Hepatocyte (in vitro differentiated cells): ENCODE measurements at regions not wholly inside any gene's neighbourhood (a gene's known extent, or its start where the extent isn't known, plus 50 kb on each side); places are given as distances from the start of the nearest gene placed in this dataset.

ENCODE experiments used
- DNase-seq: peaks from one replicate; pipeline ENCODE4 v3.0.0-alpha.2; 2016; ENCODE audit warnings: low spot score
- H2AFZ ChIP-seq: fragments of 200-600 bp; sonication (generic); 2 replicates; pipeline ENCODE4 v1.6.0; 2016; ENCODE audit warnings: antibody characterized with exemption, mild to moderate bottlenecking
- H3K27ac ChIP-seq: fragments of 200-600 bp; sonication (generic); 2 replicates; pipeline ENCODE4 v1.5.1; 2016; ENCODE audit warnings: mild to moderate bottlenecking
- H3K27me3 ChIP-seq: fragments of 200-600 bp; sonication (generic); 2 replicates; pipeline ENCODE4 v1.6.1; 2016
- H3K36me3 ChIP-seq: fragments of 200-600 bp; sonication (generic); replicated peaks from 2 replicates; pipeline ENCODE4 v1.5.1; 2016; ENCODE audit warnings: low read depth; ENCODE audit not compliant: insufficient read depth
- H3K4me1 ChIP-seq: fragments of 200-600 bp; sonication (generic); 2 replicates; pipeline ENCODE4 v1.5.1; 2016; ENCODE audit warnings: mild to moderate bottlenecking, moderate library complexity; ENCODE audit not compliant: insufficient read depth
- H3K4me2 ChIP-seq: fragments of 200-600 bp; sonication (generic); 2 replicates; pipeline ENCODE4 v1.6.0; 2016
- H3K4me3 ChIP-seq: fragments of 200-600 bp; sonication (generic); 2 replicates; pipeline ENCODE4 v1.5.1; 2016; ENCODE audit warnings: mild to moderate bottlenecking
- H3K79me2 ChIP-seq: fragments of 200-600 bp; sonication (generic); 2 replicates; pipeline ENCODE4 v1.6.0; 2017; ENCODE audit warnings: mild to moderate bottlenecking
- H3K9me2 ChIP-seq: fragments of 200-600 bp; sonication (generic); replicated peaks from 2 replicates; pipeline ENCODE4 v1.6.0; 2017; ENCODE audit warnings: mild to moderate bottlenecking; ENCODE audit not compliant: insufficient read depth
- H3K9me3 ChIP-seq: fragments of 200-600 bp; sonication (generic); 2 replicates; pipeline ENCODE4 v1.5.1; 2016; ENCODE audit warnings: low read depth, mild to moderate bottlenecking
- H4K20me1 ChIP-seq: fragments of 200-600 bp; sonication (generic); 2 replicates; pipeline ENCODE4 v1.6.0; 2016; ENCODE audit warnings: mild to moderate bottlenecking; ENCODE audit not compliant: insufficient read depth, poor library complexity, severe bottlenecking
- CTCF ChIP-seq: fragments of 200-600 bp; sonication (generic); IDR thresholded peaks from 2 replicates; pipeline ENCODE4 v1.5.1; 2016; ENCODE audit warnings: antibody characterized with exemption, mild to moderate bottlenecking; ENCODE audit not compliant: poor library complexity
- EZH2 ChIP-seq: fragments of 200-600 bp; sonication (generic); IDR thresholded peaks from 2 replicates; pipeline ENCODE4 v1.6.1; 2016; ENCODE audit warnings: antibody characterized with exemption, mild to moderate bottlenecking, borderline replicate concordance
- EZH2phosphoT487 ChIP-seq: fragments of 200-600 bp; sonication (generic); IDR thresholded peaks from one replicate; pipeline ENCODE4 v1.6.1; 2018; ENCODE audit warnings: antibody characterized with exemption, mild to moderate bottlenecking, low read depth, moderate library complexity; ENCODE audit not compliant: unreplicated experiment, severe bottlenecking
- WGBS: methylation state at CpG from one replicate; pipeline ENCODE4 v1.1.6; 2016; ENCODE audit warnings: low lambda C conversion rate; ENCODE audit errors: missing lambda C conversion rate; 5-methylcytosine and 5-hydroxymethylcytosine counted together

DNA sequence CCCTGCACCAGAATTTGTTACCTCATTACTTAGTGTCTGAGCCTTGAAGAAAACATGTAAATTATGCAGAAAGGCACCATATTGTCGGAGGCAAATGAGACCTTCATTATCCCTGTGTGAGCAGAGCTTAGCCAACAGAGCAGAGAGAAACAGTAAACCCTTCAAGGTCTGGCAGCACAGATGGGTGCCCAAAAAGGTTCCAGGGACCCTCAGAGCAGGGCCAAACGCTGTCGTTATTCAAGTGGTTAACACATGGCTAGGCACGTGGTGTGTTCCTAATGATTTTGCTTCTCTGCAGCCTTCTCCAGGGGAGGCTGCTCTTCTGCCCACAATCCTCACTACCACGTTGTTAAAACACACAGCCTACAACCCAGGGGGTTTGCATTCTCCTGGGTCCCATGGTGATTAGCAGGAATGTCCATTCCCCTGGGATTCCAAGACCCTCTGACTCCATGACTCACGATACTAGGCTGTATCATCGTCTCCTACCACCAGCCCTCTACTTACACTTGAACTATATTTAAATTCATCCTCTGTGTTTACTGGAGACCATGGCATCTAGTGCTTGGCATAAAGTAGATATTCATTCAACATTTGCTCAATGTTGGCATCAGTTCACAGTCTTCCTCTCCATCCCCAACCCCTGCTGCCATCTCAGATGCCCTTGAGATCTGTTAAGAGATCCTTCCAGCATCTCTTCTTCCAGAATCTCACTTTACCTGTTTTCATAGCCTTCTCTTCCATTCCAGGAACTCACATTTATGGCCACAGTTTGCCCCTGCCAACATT lies 174.5 kb upstream of the RAD23B start:
- TF ChIP-seq EZH2 (no peak), EZH2phosphoT487 (no peak), CTCF (no peak)
- Histone ChIP-seq H3K36me3 (no peaks in the 10 kb centered on the region), H3K4me2 (no peak overlapping the region), H3K27ac (no peak overlapping the region), H4K20me1 (no peaks in the 10 kb centered on the region), H2AFZ (no peak overlapping the region), H3K4me3 (no peak overlapping the region), H3K79me2 (no peaks in the 10 kb centered on the region), H3K9me2 (no peaks in the 10 kb centered on the region), H3K9me3 (no peaks in the 10 kb centered on the region), H3K27me3 (peaks cover 5% of the 10 kb centered on the region), H3K4me1 (no peaks in the 10 kb centered on the region)
- 87% methylated on average over 7 of the region's 7 CpGs for WGBS
- DNase-seq = no peak

GRCh38 chr9:107109324-107109723 lies 173.8 kb upstream of the RAD23B start:
- 78% methylated on average over 2 of the region's 2 CpGs for WGBS
- H3K36me3 ChIP-seq = no peaks in the 10 kb centered on the region
- no peak for DNase-seq
- no peak overlapping the region for H3K27ac ChIP-seq
- H3K4me3 ChIP-seq = no peak overlapping the region
- no peaks in the 10 kb centered on the region for H4K20me1 ChIP-seq
- H3K4me1 ChIP-seq = no peaks in the 10 kb centered on the region
- peaks cover 5% of the 10 kb centered on the region for H3K27me3 ChIP-seq
- no peak overlapping the region for H3K4me2 ChIP-seq
- H3K9me2 ChIP-seq = no peaks in the 10 kb centered on the region
- no peak overlapping the region for H2AFZ ChIP-seq
- H3K9me3 ChIP-seq = no peaks in the 10 kb centered on the region
- no peak for TF ChIP-seq EZH2
- H3K79me2 ChIP-seq = no peaks in the 10 kb centered on the region

DNA sequence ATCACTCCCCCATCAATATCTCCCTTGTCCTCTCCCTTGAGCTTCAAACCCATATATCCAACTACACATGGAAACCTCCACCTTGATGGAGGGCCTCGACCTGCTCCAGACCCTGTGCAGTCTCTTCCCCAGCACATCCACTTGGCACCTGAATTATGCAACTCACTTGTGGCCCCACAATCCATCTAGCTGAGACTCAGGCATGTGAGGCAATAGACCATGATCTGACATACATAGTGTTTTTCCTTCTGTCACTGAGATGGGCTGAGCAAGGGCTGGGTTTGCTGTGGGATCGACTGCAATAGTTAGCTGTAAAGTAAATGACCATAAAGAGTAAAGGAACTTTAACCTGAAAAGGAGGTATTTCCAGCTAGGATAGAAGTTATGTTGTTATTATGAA lies 172.9 kb upstream of the RAD23B start:
- WGBS = 87% methylated on average over 2 of the region's 2 CpGs
- H3K27ac ChIP-seq = no peak overlapping the region
- no peaks in the 10 kb centered on the region for H3K4me1 ChIP-seq
- H4K20me1 ChIP-seq = no peaks in the 10 kb centered on the region
- H3K9me2 ChIP-seq = no peaks in the 10 kb centered on the region
- H3K27me3 ChIP-seq = peaks cover 5% of the 10 kb centered on the region
- no peak for DNase-seq
- no peaks in the 10 kb centered on the region for H3K79me2 ChIP-seq
- H3K4me3 ChIP-seq = no peak overlapping the region
- H2AFZ ChIP-seq = no peak overlapping the region
- H3K36me3 ChIP-seq = no peaks in the 10 kb centered on the region
- H3K4me2 ChIP-seq = no peak overlapping the region
- TF ChIP-seq CTCF = no peak
- no peak for TF ChIP-seq EZH2phosphoT487
- no peak for TF ChIP-seq EZH2
- H3K9me3 ChIP-seq = no peaks in the 10 kb centered on the region

DNA sequence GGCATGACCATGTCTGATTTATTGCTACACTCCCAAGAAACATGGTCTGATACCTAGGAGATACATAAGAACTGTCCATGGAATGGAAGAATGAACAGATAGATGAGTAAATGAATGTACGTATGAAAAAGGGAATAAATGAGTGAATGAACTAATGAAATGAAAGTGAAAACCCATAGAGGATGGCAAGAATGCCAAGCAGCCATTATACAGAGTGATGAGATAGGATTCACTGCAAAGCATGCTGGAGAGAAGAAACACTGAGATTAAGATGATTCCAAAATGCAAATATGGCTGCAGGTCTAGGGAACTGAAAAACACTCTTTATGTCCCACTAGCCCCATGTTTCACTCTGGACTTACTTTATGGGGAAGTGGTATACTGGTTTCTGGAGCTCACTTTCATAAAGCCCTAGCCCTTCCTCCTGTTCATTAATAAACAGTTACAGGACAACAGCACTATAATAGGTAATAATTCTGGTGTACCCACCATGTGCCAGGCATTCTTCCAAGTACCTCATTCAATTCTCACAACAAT lies 170.3 kb upstream of the RAD23B start:
- H3K4me1 ChIP-seq = no peaks in the 10 kb centered on the region
- H3K79me2 ChIP-seq = no peaks in the 10 kb centered on the region
- H3K9me2 ChIP-seq = no peaks in the 10 kb centered on the region
- H3K27me3 ChIP-seq = peaks cover 5% of the 10 kb centered on the region
- 100% methylated on average over 1 of the region's 1 CpG for WGBS
- no peak overlapping the region for H3K4me3 ChIP-seq
- no peaks in the 10 kb centered on the region for H3K9me3 ChIP-seq
- TF ChIP-seq EZH2phosphoT487 (no peak), EZH2 (no peak)
- H3K27ac ChIP-seq = no peak overlapping the region
- no peak overlapping the region for H3K4me2 ChIP-seq
- no peak for DNase-seq
- no peaks in the 10 kb centered on the region for H3K36me3 ChIP-seq
- H4K20me1 ChIP-seq = no peaks in the 10 kb centered on the region
- no peak overlapping the region for H2AFZ ChIP-seq
